COLO668 (cell line): ENCODE measurements at regions not wholly inside any gene's neighbourhood (a gene's known extent, or its start where the extent isn't known, plus 50 kb on each side); places are given as distances from the start of the nearest gene placed in this dataset.

Experiments
- DNase-seq: peaks from one replicate; lab custom pipeline; 2025; ENCODE audit not compliant: unreplicated experiment; lab: John Stamatoyannopoulos, UW

DNA sequence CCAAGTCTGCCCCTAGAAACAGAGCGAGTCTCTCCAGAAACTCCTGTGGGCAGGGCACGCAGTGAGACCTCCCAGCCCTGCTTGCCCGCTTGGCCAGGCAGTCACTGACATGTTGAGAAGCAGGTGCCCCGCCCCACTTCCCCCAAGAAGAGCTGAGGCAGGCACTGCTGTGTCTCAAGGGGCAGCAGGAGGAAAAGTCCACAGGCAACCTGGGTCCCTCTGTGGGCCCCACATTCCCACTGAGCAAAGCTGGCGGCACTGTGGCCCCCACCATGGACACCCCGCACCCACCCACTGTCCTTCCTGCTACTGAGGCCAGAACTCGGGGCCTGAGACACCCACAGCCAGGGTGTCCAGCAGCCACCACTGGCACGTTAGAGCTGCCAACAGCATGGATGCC is 137.3 kb upstream of the NKX1-1 start:
- no peak for DNase-seq

DNA sequence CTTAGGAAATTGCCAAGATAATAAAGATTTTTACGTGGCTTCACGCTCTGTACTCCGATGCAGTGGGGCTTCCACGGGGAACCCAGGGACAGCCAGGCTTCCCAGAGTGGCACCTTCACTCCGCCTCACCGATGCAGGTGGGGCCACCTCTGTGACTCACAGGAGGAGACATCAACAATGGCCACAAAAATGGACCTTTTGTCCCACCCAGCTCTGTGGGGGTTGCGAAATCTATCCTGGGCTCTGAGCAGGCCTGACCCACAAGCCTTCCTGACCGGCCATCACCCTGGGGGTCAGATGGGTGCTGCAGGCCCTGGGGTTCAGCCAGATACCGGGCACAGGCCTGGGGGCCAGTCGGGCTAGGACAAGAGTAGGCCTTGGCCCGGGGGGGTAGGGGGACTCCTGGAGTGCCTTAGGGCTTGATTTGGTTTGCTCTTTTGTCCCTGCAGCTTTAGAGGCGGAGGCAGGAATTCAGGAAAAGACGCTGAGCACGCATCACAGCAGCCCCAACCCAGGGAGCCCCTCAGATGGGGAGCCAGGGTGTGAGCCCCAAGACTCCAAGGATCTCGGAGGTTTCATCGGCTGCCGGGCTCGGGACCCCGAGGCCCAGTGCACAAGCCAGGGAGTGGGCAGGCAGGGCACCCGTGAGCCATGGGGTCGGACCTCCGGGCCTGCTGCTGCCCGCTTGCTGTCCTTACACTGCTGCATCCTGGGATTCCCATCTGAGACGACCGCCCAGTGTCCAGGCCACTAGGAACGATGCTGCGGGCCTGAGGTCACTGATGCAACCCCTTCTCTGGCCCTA is 136.5 kb upstream of the NKX1-1 start:
- DNase-seq = no peak

DNA sequence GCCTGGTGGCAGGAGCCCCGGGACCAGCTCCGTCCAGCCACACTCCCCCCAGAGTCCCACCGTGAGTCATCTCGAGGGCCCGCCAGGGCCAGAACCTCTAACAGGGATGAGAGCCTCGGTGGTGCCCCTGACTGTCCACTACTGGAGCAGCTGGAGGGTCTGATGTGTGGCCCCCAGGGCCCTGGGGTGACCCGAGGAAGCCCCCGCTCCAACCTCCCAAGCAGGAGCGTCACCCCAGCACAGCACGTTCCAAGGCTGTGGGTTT is 135.9 kb upstream of the NKX1-1 start:
- no peak for DNase-seq

DNA sequence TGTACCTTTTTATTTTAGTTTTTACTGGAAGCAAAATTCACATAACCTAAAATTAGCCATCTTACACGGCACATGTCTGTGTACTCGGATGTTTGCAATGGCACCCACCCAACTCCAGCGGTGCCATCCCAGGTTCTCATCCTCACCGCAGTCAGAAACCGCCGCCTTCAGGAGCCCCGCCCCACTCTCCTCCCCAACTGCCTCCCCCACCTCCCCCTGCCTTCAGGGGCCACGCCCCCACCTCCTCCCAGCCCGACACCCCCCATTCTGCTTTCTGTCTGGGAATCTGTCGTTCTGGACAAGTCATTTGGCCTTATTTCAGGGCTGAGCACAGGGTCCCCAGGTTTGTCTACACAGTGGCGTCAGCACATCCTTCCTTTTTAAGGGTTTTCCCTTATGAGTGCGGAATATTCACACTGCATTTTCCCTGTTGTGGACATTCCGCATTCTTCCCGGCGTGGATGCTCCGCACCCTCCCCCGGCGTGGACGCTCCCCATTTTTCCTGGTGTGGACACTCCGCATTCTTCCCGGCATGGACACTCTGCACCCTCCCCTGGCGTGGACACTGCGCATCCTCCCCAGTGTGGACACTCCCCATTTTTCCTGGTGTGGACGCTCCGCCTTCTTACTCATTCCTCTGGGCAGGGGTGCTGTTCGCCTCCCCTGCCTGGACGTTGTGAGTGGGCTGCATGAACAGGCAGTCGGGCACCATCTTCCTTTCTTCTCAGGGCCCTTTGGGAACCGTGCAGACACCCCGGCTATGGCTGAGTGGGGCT is 135.4 kb upstream of the NKX1-1 start:
- no peak for DNase-seq

DNA sequence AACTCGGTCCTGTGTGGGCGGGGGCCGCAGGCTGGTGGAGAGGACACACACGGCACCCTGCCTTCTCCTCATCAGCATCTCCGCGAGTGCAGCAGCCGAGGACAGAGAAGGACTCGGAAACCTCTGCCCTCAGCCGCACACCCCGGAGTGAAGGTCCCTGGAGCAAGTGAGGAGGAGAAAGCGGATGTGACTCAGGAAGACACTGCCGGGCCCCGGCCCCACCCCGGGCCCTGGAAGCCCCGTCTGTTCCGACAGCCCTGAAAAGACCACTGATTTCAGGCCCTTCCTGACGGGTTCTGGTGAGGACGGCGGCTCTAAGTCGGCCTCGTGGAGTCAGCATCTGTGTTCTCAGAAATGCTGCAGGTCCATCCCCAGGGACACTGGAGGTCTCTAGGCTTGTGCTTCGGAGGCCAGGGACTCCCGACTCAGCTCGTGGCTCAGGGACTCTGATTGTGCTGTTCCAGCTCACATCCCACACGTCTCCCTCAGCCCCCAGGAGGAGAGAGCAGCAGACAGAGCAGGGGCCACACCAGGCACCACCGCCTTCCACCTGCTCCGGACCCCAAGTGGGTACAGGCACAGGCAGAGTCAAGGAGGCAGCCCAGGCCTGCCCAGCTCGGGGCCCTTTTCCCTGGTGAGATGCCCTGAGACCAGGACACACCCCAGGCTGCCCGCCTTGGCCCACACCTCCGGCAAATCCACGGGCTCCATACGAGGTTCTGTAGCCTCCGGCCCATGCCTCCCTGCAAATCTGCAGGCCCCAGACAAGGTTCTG is 134.5 kb upstream of the NKX1-1 start:
- no peak for DNase-seq

DNA sequence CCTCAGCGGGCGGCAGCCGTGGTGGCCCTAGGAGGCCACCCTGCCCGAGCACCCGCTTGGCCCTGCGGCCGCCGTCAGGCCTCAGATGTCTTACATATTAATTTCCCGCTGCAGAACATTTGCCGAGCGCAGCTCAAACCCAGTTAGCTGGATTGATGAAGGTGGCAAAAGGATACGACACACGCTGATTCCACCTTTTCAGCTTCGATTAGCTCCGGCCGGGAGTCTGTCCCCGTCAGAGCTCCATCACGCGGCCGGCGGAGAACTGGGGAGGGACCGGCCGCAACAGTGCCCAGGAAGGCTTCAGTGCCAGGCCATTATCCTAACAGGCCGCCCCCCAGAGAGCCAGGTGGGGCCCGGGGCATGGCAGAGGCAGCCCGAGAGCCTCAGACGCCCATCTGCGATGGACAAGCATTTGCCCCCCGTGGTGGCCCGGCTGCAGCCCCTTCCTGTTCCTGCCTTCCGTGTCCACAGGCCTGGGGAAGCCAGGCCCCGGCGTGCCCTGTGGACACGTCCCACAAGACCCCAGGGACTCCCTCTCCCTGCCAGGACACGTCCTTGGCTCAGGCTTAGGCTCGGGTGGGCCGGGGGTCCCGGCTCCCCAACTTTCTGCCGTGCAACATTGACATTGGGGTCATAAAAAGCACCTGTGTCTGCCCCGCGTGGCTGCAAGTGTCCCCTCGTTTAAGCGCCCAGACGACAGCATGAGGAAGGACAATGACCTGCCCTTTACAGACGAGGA is 133.8 kb upstream of the NKX1-1 start:
- no peak for DNase-seq

DNA sequence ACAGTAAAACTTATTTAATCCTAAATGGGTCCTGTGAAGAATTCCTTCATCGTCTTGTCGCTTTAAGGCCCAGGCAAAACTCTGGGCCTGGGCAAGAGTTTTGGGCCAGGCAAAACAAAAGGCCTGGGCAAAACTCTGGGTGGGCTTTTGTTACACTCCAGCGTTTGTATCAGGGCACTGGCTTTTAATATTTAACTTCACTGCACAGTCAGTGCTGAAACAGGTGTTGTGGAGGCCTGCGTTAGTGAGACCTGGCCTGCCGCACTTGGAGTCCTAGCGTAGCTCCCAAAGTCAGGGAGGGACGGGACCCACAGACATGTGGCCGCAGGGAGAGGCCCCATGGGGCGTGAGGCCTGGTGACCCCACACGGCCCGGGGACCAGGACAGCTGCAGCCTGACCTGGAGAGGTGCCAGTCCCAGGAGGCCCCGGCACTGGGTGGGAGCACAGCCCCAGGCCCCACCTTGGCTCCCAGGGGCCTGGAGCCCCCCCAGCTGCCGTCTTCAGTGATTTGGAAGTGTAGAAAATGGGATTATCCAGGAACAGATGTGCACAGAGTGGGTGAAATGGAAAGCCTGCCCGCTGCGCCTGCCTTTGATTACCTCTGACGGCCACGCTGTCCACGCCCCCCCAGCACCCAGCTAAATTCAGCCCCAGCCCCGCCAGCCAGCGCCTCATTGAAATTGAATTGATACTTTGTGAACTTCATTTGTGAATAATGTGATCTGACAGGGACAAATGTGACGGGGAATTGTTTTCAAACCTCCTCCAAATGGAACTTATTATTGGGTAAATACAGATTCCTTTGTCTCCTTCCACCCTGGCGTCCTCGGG is 132.9 kb upstream of the NKX1-1 start:
- DNase-seq = no peak

DNA sequence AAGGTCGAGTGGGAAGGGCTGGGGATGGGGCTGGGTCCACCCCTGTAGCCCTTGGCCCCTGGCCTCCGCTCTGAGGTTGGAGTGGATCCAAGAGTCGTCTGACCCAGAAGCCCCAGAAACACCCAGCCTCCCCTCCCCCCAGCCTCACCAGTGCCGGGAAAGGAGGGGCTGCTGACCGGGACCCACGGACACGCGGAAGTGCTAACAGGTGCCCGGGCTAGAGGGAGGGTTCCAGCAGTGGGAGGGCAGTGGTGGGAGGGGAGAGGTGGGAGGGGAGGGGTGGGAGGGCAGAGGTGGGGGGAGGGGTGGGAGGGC is 131.8 kb upstream of the NKX1-1 start:
- no peak for DNase-seq

DNA sequence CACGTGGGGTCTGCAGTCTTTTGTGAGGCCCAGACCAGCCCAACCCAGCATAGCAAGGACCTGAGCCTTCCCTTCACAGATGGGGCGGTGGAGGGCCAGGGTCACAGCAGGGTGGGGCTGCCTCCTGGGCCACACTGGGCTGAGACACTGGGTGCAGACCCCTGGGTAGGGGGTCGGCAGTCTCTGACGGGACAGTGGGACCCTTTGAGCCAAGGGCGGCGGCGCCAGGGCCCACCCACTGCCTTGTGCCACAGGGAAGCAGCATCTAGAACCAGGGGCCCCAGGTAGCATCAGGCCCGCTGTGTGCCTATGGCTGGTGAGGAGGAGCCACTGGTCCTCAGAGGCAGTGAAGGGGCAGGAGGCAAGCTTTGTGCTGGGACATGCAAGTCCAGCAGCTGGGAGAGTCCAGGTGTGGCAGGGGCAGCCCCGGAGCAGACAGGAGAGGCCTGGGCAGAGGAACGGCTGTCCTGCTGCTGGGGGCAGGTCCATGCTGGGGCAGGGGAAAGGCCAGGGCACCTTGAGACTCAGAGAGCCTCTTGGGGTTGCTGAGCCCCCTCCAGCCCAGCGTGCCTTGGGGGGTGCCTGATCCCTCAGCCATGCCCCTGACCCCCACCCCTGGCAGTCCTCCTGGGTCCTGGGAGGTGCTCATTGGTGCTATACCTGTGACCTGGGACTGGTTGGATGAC is 131.3 kb upstream of the NKX1-1 start:
- DNase-seq = no peak

DNA sequence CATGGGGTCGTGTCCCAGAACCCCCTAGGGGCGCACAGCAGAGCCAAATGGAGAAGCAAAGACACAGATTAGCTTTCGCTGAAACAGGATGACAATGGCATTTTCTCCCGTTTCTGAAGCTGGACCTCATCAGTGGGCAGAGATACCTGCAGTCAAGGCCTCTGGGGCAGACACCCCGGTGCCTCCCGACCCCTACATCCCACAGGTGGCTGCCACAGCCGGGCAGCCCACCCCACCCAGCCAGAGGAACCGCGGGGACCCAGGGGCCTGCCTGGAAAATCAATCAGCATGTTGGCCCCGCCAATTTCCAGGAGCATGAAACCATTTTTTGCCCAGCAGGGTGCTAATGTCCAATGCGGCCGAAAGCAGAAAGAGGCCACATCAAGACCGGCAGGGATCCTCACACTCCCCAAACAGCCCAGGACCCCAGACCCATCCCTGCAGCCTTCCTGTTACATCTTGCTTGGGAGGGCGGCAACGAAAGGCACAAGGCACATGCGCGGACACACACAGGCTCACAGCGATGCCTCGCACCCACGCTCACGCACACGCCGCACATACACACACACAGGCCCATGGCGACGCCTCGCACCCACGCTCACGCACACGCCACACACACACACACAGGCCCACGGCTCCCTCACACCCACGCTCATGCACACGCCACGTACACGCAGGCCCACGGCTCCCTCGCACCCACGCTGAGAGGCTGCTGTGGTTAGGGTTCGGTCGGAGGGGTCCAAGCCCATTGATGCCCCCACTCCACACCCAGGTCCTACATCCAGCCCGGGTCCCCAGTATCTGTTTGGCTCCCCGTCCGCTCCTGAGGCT is 130.6 kb upstream of the NKX1-1 start:
- DNase-seq = no peak

DNA sequence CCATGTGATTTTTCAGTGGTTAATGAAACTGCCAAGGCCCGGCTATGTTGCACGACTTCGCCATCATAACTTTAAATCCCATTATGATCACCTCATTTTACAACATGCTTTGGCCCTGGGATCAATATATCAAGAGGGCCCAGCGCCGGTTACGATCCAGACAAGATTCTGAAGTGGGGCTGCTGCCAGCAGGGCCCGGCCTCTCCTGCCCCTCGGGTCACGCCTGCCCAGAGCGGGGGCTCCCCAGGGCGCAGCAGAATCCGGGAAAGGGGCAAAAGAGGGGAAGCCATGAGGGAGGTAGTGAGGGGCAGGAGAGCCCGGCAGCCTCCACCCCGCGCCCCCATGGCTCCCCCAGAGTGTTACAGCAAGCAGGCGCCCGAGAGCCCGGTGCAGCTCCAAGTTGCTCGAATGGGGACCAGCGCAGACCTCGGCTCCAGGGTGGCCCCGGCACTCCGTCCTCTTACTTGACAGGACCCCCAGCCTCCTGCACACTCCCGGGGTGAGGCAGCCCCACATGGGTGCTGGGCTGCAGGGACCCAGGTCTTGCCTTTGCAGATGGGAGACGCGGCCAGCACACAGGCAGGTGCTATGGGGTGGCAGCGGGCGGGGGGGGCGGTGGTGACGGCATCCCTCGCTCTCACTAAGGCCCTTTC is 129.8 kb upstream of the NKX1-1 start:
- DNase-seq = no peak

DNA sequence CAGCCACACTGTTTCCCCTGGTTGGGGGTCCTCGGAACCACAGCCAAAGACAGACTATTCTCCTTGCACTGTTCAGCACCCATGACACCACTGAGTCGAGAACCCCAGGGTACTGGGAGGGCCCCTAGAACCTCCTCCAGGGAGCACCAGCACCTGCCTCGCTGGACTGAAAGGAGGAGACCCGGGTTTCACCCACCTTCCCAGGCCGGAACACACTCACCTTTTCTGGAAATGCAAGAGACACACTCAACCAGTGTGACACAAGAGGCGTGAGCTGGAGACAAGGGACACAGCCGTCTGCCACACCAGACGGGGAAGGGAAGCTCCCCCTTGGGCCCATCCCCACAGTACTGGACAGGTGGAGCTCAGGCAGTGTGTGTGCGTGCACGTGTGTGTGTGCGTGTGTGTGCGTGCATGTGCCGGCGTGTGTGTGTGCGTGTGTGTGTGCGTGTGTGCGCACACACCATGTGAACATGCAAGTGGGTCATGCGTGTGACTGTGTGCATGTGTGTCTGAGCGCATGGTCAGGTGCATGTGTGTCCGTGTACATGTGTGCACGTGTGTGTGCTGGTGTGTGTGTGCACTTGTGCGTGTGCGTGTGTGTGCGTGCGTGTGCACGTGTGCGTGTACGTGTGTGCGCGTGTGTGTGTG is 128.8 kb upstream of the NKX1-1 start:
- DNase-seq = no peak

DNA sequence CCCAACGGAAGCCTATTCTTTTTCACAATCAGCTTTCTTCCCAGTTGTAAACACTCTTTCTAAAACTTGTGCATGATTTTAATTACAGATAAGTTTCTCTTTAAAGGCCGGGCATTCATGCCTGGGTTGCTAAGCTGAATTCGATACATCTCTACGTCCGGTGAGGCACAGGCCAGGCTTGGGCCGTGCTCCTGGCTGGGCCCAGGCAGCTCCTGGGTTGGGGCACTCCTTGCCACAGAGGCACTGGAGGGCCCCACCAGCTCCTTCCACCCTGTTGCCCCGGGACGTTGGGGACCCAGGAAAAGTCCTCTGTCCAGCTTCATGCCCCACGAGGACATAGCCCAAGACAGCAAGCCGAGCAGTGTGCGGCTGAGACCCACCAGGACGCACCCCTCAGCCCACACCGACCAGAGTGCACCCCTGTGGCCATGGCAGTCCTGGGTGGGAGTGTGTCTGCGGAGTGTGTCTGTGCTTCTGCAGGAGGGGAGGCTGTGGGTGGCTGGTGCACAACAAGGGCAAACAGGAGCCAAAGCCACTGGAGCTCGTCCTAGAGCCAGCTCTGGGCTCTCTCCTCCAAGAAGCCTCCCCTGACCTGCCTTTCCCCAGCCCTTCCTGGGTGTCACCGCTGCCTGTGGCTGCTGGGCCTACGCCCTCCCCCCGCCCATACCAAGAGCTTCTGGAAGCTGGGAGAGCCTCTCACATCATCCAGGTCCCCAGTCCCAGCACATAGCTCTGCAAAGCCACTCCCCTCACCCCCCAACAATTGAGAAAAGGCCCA is 128.0 kb upstream of the NKX1-1 start:
- DNase-seq = no peak

DNA sequence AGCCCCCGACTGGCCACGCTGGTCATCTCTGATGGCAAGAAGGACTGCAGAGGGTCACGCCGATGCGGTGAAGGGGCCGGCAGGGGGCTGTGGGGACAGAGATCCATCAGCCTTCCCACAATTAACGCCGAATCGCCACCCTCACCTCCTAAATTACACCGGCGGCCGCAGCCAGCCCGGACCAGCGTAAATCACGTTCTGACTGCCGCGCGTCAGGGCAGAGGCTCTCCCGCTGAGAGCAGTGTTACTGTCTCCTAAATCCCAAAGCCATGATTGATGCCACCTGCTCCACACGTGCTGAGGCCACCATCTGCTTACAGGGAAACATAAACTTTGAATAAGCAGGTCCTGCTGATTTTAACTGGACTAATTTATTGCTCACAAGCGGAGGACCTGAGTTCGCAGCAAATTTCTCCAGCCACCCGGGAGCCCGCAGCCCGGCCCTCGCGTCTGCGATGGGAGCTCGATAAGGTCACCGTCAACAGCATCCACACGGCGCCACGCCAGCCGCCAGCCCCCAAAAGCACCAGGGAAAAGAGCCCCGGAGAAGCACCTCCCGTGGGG is 127.3 kb upstream of the NKX1-1 start:
- DNase-seq = peak; percentile 8

DNA sequence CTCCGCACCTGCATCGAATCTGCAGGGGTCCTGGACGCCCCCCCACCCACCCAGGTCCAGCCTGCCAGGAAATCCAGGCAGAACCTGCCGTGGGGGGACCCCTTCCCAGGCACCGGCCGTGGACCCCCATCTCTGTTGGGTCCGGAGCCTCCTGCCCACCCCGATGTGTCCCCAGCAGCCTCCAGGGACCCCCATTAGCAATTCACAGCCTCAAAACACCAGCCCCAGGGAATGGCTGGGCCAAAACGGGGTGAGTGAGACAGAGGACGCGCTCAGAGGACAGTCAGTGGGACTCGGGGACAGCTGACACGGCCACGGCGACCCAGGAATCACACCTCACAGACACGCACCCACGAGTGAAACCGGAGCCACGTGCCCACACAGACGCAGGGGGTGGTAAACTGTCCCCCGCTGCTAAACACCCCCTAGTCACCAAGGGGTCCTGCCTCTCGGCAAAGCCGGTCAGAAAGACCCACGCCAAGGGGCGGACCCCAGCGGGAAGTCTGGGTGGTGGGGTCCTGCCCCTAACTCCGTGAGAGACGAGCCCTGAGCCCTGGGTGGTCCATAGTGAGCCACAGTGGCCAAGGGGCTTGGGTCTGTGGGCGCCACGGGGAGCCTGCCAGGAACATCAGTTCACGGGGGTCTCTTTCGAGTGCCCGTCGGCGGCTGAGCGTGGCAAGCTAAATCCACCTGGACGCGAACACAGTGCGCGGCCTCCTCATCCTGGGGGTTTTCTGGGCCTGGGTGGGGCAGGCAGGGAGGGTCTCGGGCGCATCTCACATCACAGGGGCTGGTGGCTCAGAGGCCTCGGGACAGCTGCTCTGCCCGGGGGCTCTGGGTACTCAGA is 126.5 kb upstream of the NKX1-1 start:
- no peak for DNase-seq
